ENCODE measurements at regions not wholly inside any gene's neighbourhood (a gene's known extent, or its start where the extent isn't known, plus 50 kb on each side); places are given as distances from the start of the nearest gene placed in this dataset.

DNA sequence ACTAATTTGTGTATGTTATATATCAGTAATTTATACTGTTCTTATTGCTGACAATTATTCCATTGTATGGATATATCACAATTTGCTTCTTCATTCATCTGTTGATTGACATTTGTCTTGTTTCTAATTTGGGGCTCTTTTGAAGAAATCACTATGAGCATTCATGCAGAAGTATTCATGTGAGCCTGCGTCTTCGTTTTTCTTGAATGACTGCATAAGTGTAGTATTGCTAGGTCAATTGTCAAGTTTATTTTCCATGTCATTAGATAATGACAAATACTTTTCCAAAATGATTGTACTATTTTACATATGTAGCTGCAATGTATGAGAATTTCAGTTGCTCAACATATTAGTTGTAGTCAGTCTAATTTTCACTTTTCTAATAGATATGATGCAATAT, 1796.9 kb downstream of the SLITRK5 start:
- TF ChIP-seq POLR2AphosphoS5 (IDR thresholded peaks at IDR 0.05), result no peak
- TF ChIP-seq, protein P1, sequence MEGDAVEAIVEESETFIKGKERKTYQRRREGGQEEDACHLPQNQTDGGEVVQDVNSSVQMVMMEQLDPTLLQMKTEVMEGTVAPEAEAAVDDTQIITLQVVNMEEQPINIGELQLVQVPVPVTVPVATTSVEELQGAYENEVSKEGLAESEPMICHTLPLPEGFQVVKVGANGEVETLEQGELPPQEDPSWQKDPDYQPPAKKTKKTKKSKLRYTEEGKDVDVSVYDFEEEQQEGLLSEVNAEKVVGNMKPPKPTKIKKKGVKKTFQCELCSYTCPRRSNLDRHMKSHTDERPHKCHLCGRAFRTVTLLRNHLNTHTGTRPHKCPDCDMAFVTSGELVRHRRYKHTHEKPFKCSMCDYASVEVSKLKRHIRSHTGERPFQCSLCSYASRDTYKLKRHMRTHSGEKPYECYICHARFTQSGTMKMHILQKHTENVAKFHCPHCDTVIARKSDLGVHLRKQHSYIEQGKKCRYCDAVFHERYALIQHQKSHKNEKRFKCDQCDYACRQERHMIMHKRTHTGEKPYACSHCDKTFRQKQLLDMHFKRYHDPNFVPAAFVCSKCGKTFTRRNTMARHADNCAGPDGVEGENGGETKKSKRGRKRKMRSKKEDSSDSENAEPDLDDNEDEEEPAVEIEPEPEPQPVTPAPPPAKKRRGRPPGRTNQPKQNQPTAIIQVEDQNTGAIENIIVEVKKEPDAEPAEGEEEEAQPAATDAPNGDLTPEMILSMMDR (IDR thresholded peaks at IDR 0.05), result no peak
